Epithelial cell of esophagus (primary cell): ENCODE measurements at regions not wholly inside any gene's neighbourhood (a gene's known extent, or its start where the extent isn't known, plus 50 kb on each side); places are given as distances from the start of the nearest gene placed in this dataset.

Experiments
- DNase-seq: peaks from one replicate; pipeline ENCODE4 v3.0.0; 2010; ENCODE audit warnings: low read depth
- H3K4me3 ChIP-seq: 2 replicates; pipeline ENCODE4 v1.5.1; 2011; ENCODE audit warnings: mild to moderate bottlenecking, low read length, control low read depth
- CTCF ChIP-seq: IDR thresholded peaks from 2 replicates; pipeline ENCODE4 v1.5.1; 2011; ENCODE audit warnings: low read depth, mild to moderate bottlenecking, low read length, control low read depth, inconsistent platforms; ENCODE audit not compliant: insufficient read depth; ENCODE audit errors: missing control alignments

DNA sequence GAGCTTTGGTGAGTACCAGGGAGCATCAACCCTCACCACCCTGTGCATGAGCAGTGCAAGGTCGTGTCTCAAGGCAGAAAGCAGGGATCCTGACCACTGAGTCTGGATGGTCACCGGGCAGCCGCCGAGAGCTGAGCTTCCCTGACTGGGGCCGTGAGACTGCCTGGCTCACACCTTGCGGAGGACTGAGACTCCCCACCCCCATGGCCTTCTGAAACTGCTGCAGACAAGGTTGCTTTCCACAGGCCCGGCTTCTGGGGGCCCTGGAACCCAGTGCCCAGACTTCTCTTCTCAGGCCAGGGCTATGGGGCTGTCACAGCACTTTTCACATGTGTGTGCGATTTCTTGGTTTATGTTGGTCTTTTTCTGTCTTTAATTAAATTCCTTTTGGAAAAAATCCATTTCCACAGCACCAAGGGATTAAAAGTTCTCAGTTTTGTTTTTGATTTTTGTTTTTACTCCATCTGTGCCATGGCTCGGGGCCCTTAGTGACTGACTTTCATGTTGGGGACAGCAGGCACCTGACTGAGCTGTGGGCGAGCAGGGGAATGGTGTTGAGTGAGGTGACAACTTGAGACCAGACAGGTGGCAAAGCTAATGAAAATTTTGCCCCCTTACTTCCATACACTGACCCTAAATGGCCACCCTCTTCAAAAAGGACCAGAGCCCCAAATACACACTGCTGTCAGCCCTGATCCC, 297.9 kb downstream of the CYP26B1 start:
- H3K4me3 ChIP-seq, result no peak overlapping the region
- DNase-seq, result no peak
- no peak for TF ChIP-seq CTCF

DNA sequence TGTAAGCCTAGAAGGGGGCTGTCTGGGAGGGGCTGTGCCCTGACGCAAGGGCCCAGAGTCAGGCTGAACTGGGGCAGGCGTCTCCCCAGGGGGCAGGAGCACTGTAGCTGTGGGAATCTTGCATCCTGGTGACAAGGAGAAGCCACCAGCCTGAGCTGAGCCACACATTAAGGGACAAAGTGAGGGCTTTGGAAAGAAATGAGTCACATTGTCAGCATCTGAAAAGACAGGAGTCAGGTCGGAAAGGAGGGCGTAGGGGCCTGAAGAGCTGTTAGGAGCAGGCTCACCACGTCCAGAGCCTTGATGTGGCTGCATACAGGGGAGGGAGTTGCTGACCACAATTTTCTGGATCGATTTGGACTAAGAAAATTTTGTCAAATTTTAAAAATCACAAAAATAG, 298.6 kb downstream of the CYP26B1 start:
- H3K4me3 ChIP-seq, result no peak overlapping the region
- DNase-seq, result no peak
- no peak for TF ChIP-seq CTCF

GRCh38 chr2:71846669-71847291, 300.9 kb downstream of the CYP26B1 start:
- TF ChIP-seq CTCF, result no peak
- no peak overlapping the region for H3K4me3 ChIP-seq
- DNase-seq, result peak; percentile 38

- no peak for TF ChIP-seq CTCF
- DNase-seq, result no peak
These were observed 301.6 kb downstream of the CYP26B1 start for GRCh38 chr2:71846072-71846471.

DNA sequence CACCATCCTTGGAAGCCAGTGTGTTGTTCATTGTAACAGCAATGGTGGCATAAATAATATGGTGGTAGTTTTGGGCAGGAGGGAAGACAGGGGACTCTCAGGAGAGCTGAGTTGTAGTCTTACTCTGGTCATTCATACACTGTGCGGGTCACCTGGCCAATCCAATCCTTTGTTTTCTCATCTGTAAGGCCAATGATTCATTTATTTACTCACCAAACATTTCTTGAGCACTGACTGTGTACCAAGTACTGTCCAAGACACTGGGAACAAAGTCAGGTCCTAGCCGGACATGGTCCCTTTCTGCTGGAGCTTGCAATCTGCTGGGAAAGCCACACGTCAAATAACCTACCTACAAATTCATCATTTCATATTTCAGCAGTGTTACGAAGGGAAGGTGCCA, 302.7 kb downstream of the CYP26B1 start:
- no peak for TF ChIP-seq CTCF
- no peak for DNase-seq
- no peak overlapping the region for H3K4me3 ChIP-seq

More at GRCh38 chr2:71846072-71846471, 301.6 kb downstream of the CYP26B1 start:
- no peak overlapping the region for H3K4me3 ChIP-seq

GRCh38 chr2:71843391-71843850, 304.2 kb downstream of the CYP26B1 start:
- no peak for TF ChIP-seq CTCF
- H3K4me3 ChIP-seq, result no peak overlapping the region
- peak; percentile 51 for DNase-seq
